HG02588 (cell line): ENCODE measurements at regions not wholly inside any gene's neighbourhood (a gene's known extent, or its start where the extent isn't known, plus 50 kb on each side); places are given as distances from the start of the nearest gene placed in this dataset.

Experiments used
- ATAC-seq: cut with Tn5 transposase; IDR thresholded peaks from one replicate; pipeline ENCODE4 v1.9.1; 2021; ENCODE audit warnings: mild to moderate bottlenecking, moderate library complexity; ENCODE audit not compliant: unreplicated experiment

GRCh38 chr6:19032591-19033295 lies 645.6 kb downstream of the RNF144B start:
- ATAC-seq: no peak

- ATAC-seq: no peak
Measured at GRCh38 chr6:19033683-19034082, 646.5 kb downstream of the RNF144B start.

- no peak for ATAC-seq
Measured at GRCh38 chr6:19034986-19035385, 647.8 kb downstream of the RNF144B start.

GRCh38 chr6:19035461-19036195 lies 648.5 kb downstream of the RNF144B start:
- no peak for ATAC-seq

GRCh38 chr6:19036196-19036555 lies 649.0 kb downstream of the RNF144B start:
- no peak for ATAC-seq

- no peak for ATAC-seq
Measured at GRCh38 chr6:19037607-19038006, 650.5 kb downstream of the RNF144B start.

- no peak for ATAC-seq
Measured at GRCh38 chr6:19039287-19039686, 652.1 kb downstream of the RNF144B start.

GRCh38 chr6:19041906-19042305 lies 654.8 kb downstream of the RNF144B start:
- ATAC-seq: no peak

- ATAC-seq: no peak
Measured at GRCh38 chr6:19042420-19042819, 655.3 kb downstream of the RNF144B start.

- no peak for ATAC-seq
Measured at GRCh38 chr6:19050765-19051164, 663.6 kb downstream of the RNF144B start.

- ATAC-seq: no peak
Measured at GRCh38 chr6:19052219-19052618, 665.1 kb downstream of the RNF144B start.

- no peak for ATAC-seq
Measured at GRCh38 chr6:19059102-19059501, 672.0 kb downstream of the RNF144B start.

GRCh38 chr6:19067165-19067564 lies 680.0 kb downstream of the RNF144B start:
- ATAC-seq: no peak

- no peak for ATAC-seq
Measured at GRCh38 chr6:19070520-19070919, 683.4 kb downstream of the RNF144B start.

GRCh38 chr6:19083801-19084200 lies 696.7 kb downstream of the RNF144B start:
- no peak for ATAC-seq

GRCh38 chr6:19086480-19086879 lies 699.3 kb downstream of the RNF144B start:
- ATAC-seq: no peak

GRCh38 chr6:19087296-19087695 lies 700.1 kb downstream of the RNF144B start:
- ATAC-seq: no peak

GRCh38 chr6:19087897-19088296 lies 700.7 kb downstream of the RNF144B start:
- no peak for ATAC-seq

- ATAC-seq: no peak
Measured at GRCh38 chr6:19100752-19101151, 713.6 kb downstream of the RNF144B start.

- ATAC-seq: no peak
Measured at GRCh38 chr6:19102936-19103335, 715.8 kb downstream of the RNF144B start.

- ATAC-seq: no peak
Measured at GRCh38 chr6:19107468-19107867, 720.3 kb downstream of the RNF144B start.

GRCh38 chr6:19121521-19121920 lies 715.6 kb upstream of the ID4 start:
- ATAC-seq: no peak

- no peak for ATAC-seq
Measured at GRCh38 chr6:19127081-19127480, 710.1 kb upstream of the ID4 start.
